GM12878 (cell line): ENCODE measurements at regions not wholly inside any gene's neighbourhood (a gene's known extent, or its start where the extent isn't known, plus 50 kb on each side); places are given as distances from the start of the nearest gene placed in this dataset.

Experiments
- ATAC-seq: fragments of 200-7000 bp; cut with Tn5 transposase; 3 replicates; pipeline ENCODE4 v1.9.1; 2020; ENCODE audit warnings: mild to moderate bottlenecking, moderate library complexity
- BruUV-seq: library from RNA; stranded (reverse); fragments of 400-500 nt; replicated peaks from 2 replicates; lab custom pipeline; 2021; lab: Mats Ljungman, UMichigan
- CTCF ChIA-PET: fragments of 300-600 bp; sonication (Branson Sonifier 250); formaldehyde crosslinking; extraction: SDS; loops from one replicate; lab custom pipeline; 2021; ENCODE audit warnings: inconsistent platforms; lab: Yijun Ruan, JAX
- POLR2A ChIA-PET: fragments of 350-600 bp; formaldehyde crosslinking; extraction: SDS; loops from one replicate; lab custom pipeline; 2021; ENCODE audit warnings: inconsistent platforms; lab: Charles Lee
- RAD21 ChIA-PET: fragments of 300-600 bp; sonication (Branson Sonifier 250); formaldehyde crosslinking; loops from one replicate; lab custom pipeline; 2023; ENCODE audit warnings: antibody characterized with exemption; ENCODE audit not compliant: unreplicated experiment; lab: Charles Lee
- SMC1A ChIA-PET: fragments of 300-600 bp; sonication (Branson Sonifier 250); formaldehyde crosslinking; loops from one replicate; lab custom pipeline; 2023; ENCODE audit not compliant: unreplicated experiment, uncharacterized antibody; lab: Charles Lee
- DNase-seq: peaks from one replicate; pipeline ENCODE4 v3.0.0-alpha.2; 2011; ENCODE audit warnings: low read depth, low spot score
- FAIRE-seq: peaks from 3 replicates; lab custom pipeline; 2011; peaks lifted over from hg19 to GRCh38; lab: Jason Lieb, UNC
- H2AFZ ChIP-seq: 2 replicates; pipeline ENCODE4 v1.6.0; 2011; ENCODE audit warnings: low read depth, low read length, control low read depth; ENCODE audit not compliant: control insufficient read depth
- H3K27ac ChIP-seq: 2 replicates; pipeline ENCODE4 v1.5.1; 2011; ENCODE audit warnings: control low read depth; ENCODE audit not compliant: control insufficient read depth, insufficient read depth
- H3K27me3 ChIP-seq, 2 experiments: replicated peaks in 1 of 2; 2 replicates each; pipeline versions ENCODE4 v1.6.0 to v1.6.1; 2011; ENCODE audit warnings: low read length in 1 of 2; ENCODE audit not compliant: control insufficient read depth in 2 of 2, insufficient read depth in 2 of 2
- H3K36me3 ChIP-seq, 2 experiments: 2 replicates each; pipeline ENCODE4 v1.5.1; 2011; ENCODE audit warnings: low read length in 1 of 2; ENCODE audit not compliant: control insufficient read depth in 2 of 2, insufficient read depth in 2 of 2
- H3K4me1 ChIP-seq: 2 replicates; pipeline ENCODE4 v1.6.1; 2011; ENCODE audit warnings: mild to moderate bottlenecking, low read length, moderate library complexity, mixed read lengths; ENCODE audit not compliant: control insufficient read depth, insufficient read depth
- H3K4me2 ChIP-seq: 2 replicates; pipeline ENCODE4 v1.6.0; 2011; ENCODE audit warnings: control low read depth; ENCODE audit not compliant: control insufficient read depth, insufficient read depth
- H3K4me3 ChIP-seq: fragments of 200-600 bp; sonication (generic); 2 replicates; pipeline ENCODE4 v1.5.1; 2016
- H3K79me2 ChIP-seq: 2 replicates; pipeline ENCODE4 v1.6.0; 2011; ENCODE audit warnings: low read length; ENCODE audit not compliant: control insufficient read depth, insufficient read depth
- H3K9ac ChIP-seq: 2 replicates; pipeline ENCODE4 v1.8.0; 2011; ENCODE audit warnings: low read length, control low read depth, mixed read lengths; ENCODE audit not compliant: control insufficient read depth, insufficient read depth
- H3K9me3 ChIP-seq: replicated peaks from 3 replicates; pipeline ENCODE4 v1.5.1; 2011; ENCODE audit warnings: mild to moderate bottlenecking, low read length; ENCODE audit not compliant: control insufficient read depth, insufficient read depth
- H4K20me1 ChIP-seq: 2 replicates; pipeline ENCODE4 v1.6.0; 2011; ENCODE audit not compliant: control insufficient read depth, insufficient read depth
- BMI1 ChIP-seq: fragments of 450-650 bp; IDR thresholded peaks from 2 replicates; pipeline ENCODE4 v1.6.1; 2016; ENCODE audit warnings: mild to moderate bottlenecking, moderate library complexity, borderline replicate concordance
- BRCA1 ChIP-seq: IDR thresholded peaks from 2 replicates; pipeline ENCODE4 v1.6.1; 2011; ENCODE audit warnings: low read depth, low read length, improper control_type of control experiment
- CHD1 ChIP-seq: IDR thresholded peaks from 2 replicates; pipeline ENCODE4 v1.6.1; 2012; ENCODE audit warnings: low read depth, low read length, improper control_type of control experiment
- E2F8 ChIP-seq: fragments of 450-650 bp; IDR thresholded peaks from 2 replicates; pipeline ENCODE4 v1.6.1; 2018; ENCODE audit warnings: mild to moderate bottlenecking, low read depth, moderate library complexity; ENCODE audit not compliant: partially characterized antibody
- FOS ChIP-seq: IDR thresholded peaks from 3 replicates; pipeline ENCODE4 v1.6.1; 2011; ENCODE audit warnings: borderline replicate concordance; ENCODE audit not compliant: insufficient read length; ENCODE audit errors: extremely low read depth
- HDAC2 ChIP-seq: fragments of 200-600 bp; sonication (generic); IDR thresholded peaks from 2 replicates; pipeline ENCODE4 v1.6.1; 2017
- PRDM15 ChIP-seq: fragments of 450-650 bp; formaldehyde crosslinking; IDR thresholded peaks from 2 replicates; pipeline ENCODE4 v1.4.0; 2020; ENCODE audit warnings: mild to moderate bottlenecking, moderate library complexity
- SMAD1 ChIP-seq: fragments of 450-650 bp; IDR thresholded peaks from 2 replicates; pipeline ENCODE4 v1.6.1; 2018; ENCODE audit warnings: mild to moderate bottlenecking, low read depth; ENCODE audit not compliant: partially characterized antibody
- SMC3 ChIP-seq: IDR thresholded peaks from 2 replicates; pipeline ENCODE4 v1.6.1; 2011; ENCODE audit warnings: low read length, improper control_type of control experiment, borderline replicate concordance
- SPI1 ChIP-seq: IDR thresholded peaks from 2 replicates; pipeline ENCODE4 v1.6.1; 2011; ENCODE audit warnings: low read depth, mild to moderate bottlenecking, low read length, moderate library complexity, borderline replicate concordance; ENCODE audit not compliant: insufficient read depth
- STAT1 ChIP-seq: fragments of 450-650 bp; conservative IDR thresholded peaks from 2 replicates; pipeline ENCODE4 v1.6.1; 2014; ENCODE audit warnings: antibody characterized with exemption, mild to moderate bottlenecking
- STAT3 ChIP-seq: IDR thresholded peaks from 2 replicates; pipeline ENCODE4 v1.6.1; 2011; ENCODE audit warnings: low read depth, low read length, improper control_type of control experiment
- ZNF24 ChIP-seq: fragments of 450-650 bp; IDR thresholded peaks from 2 replicates; pipeline ENCODE4 v1.6.1; 2017; ENCODE audit warnings: antibody characterized with exemption, mild to moderate bottlenecking
- WGBS: methylation state at CpG from one replicate; pipeline ENCODE4 v1.1.6; 2016; ENCODE audit warnings: low lambda C conversion rate; ENCODE audit not compliant: insufficient replicate concordance, insufficient coverage; ENCODE audit errors: missing lambda C conversion rate; 5-methylcytosine and 5-hydroxymethylcytosine counted together
- in situ Hi-C: fragments of 300-500 bp; cut with MboI; formaldehyde crosslinking; loops from 9 replicates; pipeline ENCODE4 v1.14.3; 2018; ENCODE audit warnings: mixed read lengths
- intact Hi-C: fragments of 100-400 bp; cut with micrococcal nuclease; formaldehyde crosslinking; loops from one replicate; pipeline ENCODE4 v1.14.2; 2022; ENCODE audit not compliant: unreplicated experiment
- TF ChIP-seq, protein P1 (sequence below): fragments of 450-650 bp; IDR thresholded peaks from 2 replicates; pipeline ENCODE4 v1.6.1; 2017; ENCODE audit warnings: low read depth, mild to moderate bottlenecking, moderate library complexity

DNA sequence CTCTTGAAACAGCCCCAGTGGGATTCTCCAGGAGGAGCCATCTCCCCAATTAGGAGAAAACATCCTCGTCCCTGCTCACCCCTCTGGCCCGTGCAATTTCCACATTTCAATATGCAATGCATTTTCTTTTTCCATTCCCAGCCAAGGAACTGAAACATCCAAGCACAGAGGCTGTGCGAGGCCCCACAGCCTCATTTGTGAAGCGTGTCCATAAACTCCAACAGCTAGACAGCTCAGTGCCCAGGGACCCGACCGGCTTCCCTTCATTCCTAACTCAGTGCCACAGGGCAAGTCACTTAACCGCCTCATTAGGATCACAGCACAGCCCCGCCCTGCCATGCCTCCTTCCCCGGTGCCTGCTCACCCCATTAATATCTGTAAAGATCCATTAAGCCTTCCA, 204.2 kb upstream of the IGF1R start:
- ChIA-PET CTCF (no interaction called here), RAD21 (no interaction called here), SMC1A (no interaction called here), POLR2A (no interaction called here)
- Histone ChIP-seq H4K20me1 (no peaks in the 10 kb centered on the region), H3K79me2 (no peaks in the 10 kb centered on the region), H3K27ac (no peak overlapping the region), H3K4me1 (peaks cover 3% of the 10 kb centered on the region; the same call in 1 of the 2 replicates), H3K9ac (no peak overlapping the region), H3K27me3 (no peaks in the 10 kb centered on the region; a peak in 1 of 4 replicates), H3K4me3 (no peak overlapping the region), H2AFZ (no peak overlapping the region), H3K4me2 (no peak overlapping the region), H3K9me3 (no peaks in the 10 kb centered on the region; the same call in 2 of the 3 replicates), H3K36me3 (no peaks in the 10 kb centered on the region)
- 34% methylated on average over 9 of the region's 9 CpGs for WGBS
- in situ Hi-C loops (loop anchor here (5.0 to 10.0 kb wide), 2 partner anchors 211 to 633 kb away; no protein-coding TSS in a partner anchor), intact Hi-C loops (loop anchor here (10.0 kb wide), 1 partner anchor 771 kb away; no protein-coding TSS in a partner anchor)
- FAIRE-seq (no peak), ATAC-seq (no peak), DNase-seq (no peak)
- BruUV-seq, result no TSS peak
- TF ChIP-seq, protein P1, sequence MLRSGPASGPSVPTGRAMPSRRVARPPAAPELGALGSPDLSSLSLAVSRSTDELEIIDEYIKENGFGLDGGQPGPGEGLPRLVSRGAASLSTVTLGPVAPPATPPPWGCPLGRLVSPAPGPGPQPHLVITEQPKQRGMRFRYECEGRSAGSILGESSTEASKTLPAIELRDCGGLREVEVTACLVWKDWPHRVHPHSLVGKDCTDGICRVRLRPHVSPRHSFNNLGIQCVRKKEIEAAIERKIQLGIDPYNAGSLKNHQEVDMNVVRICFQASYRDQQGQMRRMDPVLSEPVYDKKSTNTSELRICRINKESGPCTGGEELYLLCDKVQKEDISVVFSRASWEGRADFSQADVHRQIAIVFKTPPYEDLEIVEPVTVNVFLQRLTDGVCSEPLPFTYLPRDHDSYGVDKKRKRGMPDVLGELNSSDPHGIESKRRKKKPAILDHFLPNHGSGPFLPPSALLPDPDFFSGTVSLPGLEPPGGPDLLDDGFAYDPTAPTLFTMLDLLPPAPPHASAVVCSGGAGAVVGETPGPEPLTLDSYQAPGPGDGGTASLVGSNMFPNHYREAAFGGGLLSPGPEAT, result no peak
- TF ChIP-seq HDAC2 (no peak), BMI1 (no peak), ZNF24 (no peak), STAT3 (no peak), SPI1 (no peak), E2F8 (no peak), STAT1 (no peak), FOS (no peak), CHD1 (no peak), BRCA1 (no peak), PRDM15 (no peak), SMAD1 (no peak), SMC3 (no peak)
